Body of pancreas (tissue), 4 donors: ENCODE measurements at regions not wholly inside any gene's neighbourhood (a gene's known extent, or its start where the extent isn't known, plus 50 kb on each side); places are given as distances from the start of the nearest gene placed in this dataset.

Source experiments
- ATAC-seq: fragments of 150-250 bp; one replicate; pipeline ENCODE4 v1.9.1; 2016
- DNase-seq, 4 donors: peaks; one replicate each; pipeline ENCODE4 v3.0.0-alpha.2; 2019
- H3K27ac ChIP-seq, 4 donors: fragments of 200-600 bp; sonication (generic); 1 replicate in 3 of 4; 2 replicates in 1 of 4; pipeline versions ENCODE4 v1.5.1 to v1.6.1; 2016 to 2019; ENCODE audit warnings: mild to moderate bottlenecking in 1 of 4, mixed read lengths in 1 of 4, moderate library complexity in 1 of 4
- H3K27me3 ChIP-seq, 2 donors: fragments of 200-600 bp; sonication (generic); one replicate each; pipeline ENCODE4 v1.6.0; 2016; ENCODE audit warnings: mild to moderate bottlenecking in 1 of 2
- H3K36me3 ChIP-seq, 2 donors: fragments of 200-600 bp; sonication (generic); replicated peaks in 1 of 2; 2 replicates each; pipeline ENCODE4 v1.5.1; 2016; ENCODE audit warnings: low read depth in 2 of 2; ENCODE audit not compliant: insufficient read depth in 1 of 2
- H3K4me1 ChIP-seq: fragments of 200-600 bp; sonication (generic); one replicate; pipeline ENCODE4 v1.6.0; 2016
- H3K4me3 ChIP-seq, 2 donors: fragments of 200-600 bp; sonication (generic); 1 replicate in 1 of 2; 2 replicates in 1 of 2; pipeline ENCODE4 v1.5.1; 2016 to 2019
- H3K9me3 ChIP-seq, 3 donors: fragments of 200-600 bp; sonication (generic); 1 replicate in 2 of 3; 2 replicates in 1 of 3; pipeline ENCODE4 v1.5.1; 2016
- CTCF ChIP-seq, 7 experiments: fragments of 450-650 bp in 4 of 7; fragments of 200-600 bp in 3 of 7; sonication (generic) in 3 of 7; IDR thresholded peaks; one replicate each; pipeline ENCODE4 v1.5.1; 2016 to 2019; ENCODE audit warnings: antibody characterized with exemption in 7 of 7
- POLR2A ChIP-seq, 3 donors: fragments of 450-650 bp; IDR thresholded peaks; one replicate each; pipeline ENCODE4 v1.6.1; 2016; ENCODE audit warnings: antibody characterized with exemption in 3 of 3, mild to moderate bottlenecking in 2 of 3
- WGBS, 2 donors: methylation state at CpG; one replicate each; pipeline ENCODE4 v1.1.5; 2017; 5-methylcytosine and 5-hydroxymethylcytosine counted together
- intact Hi-C: fragments of 100-400 bp; cut with DNase I; formaldehyde crosslinking; loops from one replicate; pipeline ENCODE4 v1.15.1; 2023

GRCh38 chr3:10725067-10725466, 91.0 kb upstream of the SLC6A11 start:
- no peak for ATAC-seq
- Histone ChIP-seq H3K36me3 (no peaks in the 10 kb centered on the region), H3K4me3 (no peak overlapping the region), H3K27ac (no peak overlapping the region), H3K27me3 (no peaks in the 10 kb centered on the region), H3K4me1 (no peaks in the 10 kb centered on the region), H3K9me3 (no peaks in the 10 kb centered on the region)
- TF ChIP-seq POLR2A (IDR thresholded peaks at IDR 0.05), result no peak
- TF ChIP-seq CTCF (IDR thresholded peaks at IDR 0.05), result no peak
- WGBS, 2 donors, result 33 to 38% methylated on average over 1 of the region's 1 CpG
- intact Hi-C loops, result no loop called here
- no peak for DNase-seq

GRCh38 chr3:10725846-10726245, 90.2 kb upstream of the SLC6A11 start:
- WGBS, 2 donors, result 74 to 89% methylated on average over 5 of the region's 5 CpGs
- H3K27ac ChIP-seq, result no peak overlapping the region
- no peaks in the 10 kb centered on the region for H3K4me1 ChIP-seq
- ATAC-seq, result no peak
- no peaks in the 10 kb centered on the region for H3K27me3 ChIP-seq
- intact Hi-C loops, result no loop called here
- DNase-seq, result no peak
- no peaks in the 10 kb centered on the region for H3K36me3 ChIP-seq
- no peak overlapping the region for H3K4me3 ChIP-seq
- H3K9me3 ChIP-seq, result no peaks in the 10 kb centered on the region
- TF ChIP-seq POLR2A (IDR thresholded peaks at IDR 0.05), result no peak

DNA sequence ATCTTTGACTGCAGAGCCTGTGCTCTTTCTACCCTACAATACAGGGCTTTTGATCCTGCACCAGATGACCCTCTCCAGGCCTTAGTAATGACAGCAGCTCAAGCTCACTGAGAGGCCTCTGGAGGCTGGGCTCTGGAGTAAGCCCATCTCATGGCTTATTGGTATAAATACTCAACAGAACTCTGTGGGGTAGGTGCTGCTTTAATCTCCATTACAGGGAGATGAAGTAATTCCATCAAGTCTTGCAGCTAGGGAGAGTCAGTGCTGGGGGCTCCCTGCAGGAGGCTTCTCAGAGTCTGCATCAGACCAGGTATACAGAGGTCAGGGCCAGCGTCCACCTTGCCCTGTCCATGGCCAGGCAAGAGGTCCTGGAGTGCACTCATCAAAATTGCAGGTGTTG, 89.2 kb upstream of the SLC6A11 start:
- no peak for DNase-seq
- Histone ChIP-seq H3K4me3 (no peak overlapping the region), H3K27ac (no peak overlapping the region), H3K27me3 (no peaks in the 10 kb centered on the region), H3K9me3 (no peaks in the 10 kb centered on the region), H3K36me3 (no peaks in the 10 kb centered on the region), H3K4me1 (no peaks in the 10 kb centered on the region)
- ATAC-seq, result no peak
- 72 to 86% methylated on average over 1 of the region's 1 CpG for WGBS, 2 donors
- TF ChIP-seq CTCF (IDR thresholded peaks at IDR 0.05), result no peak
- no peak for TF ChIP-seq POLR2A (IDR thresholded peaks at IDR 0.05)
- intact Hi-C loops, result no loop called here

DNA sequence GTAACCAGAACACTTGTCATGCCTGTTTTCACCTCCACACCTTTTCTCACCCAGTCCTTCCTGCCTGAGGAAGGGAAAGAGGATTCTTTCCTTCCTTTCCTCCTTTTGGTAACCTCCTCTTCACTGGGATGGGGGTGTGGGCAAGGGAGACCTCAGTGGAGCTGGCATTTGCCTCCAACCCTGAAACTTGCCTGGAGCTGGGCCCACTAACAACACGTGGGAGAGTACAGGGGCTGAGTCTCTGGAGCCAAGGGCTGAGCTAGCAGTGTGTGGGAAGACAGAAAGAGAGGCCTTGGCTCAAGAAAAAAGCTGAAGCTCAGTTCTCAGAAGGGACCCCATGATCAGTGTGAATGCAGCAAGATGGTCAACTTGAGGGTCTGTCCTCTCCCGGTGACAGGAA, 86.6 kb upstream of the SLC6A11 start:
- TF ChIP-seq POLR2A (IDR thresholded peaks at IDR 0.05) (no peak), CTCF (IDR thresholded peaks at IDR 0.05) (no peak)
- H3K4me1 ChIP-seq, result no peaks in the 10 kb centered on the region
- DNase-seq (no peak), ATAC-seq (no peak)
- 53 to 54% methylated on average over 2 of the region's 2 CpGs for WGBS, 2 donors
- intact Hi-C loops, result no loop called here
- no peak overlapping the region for H3K27ac ChIP-seq
- no peaks in the 10 kb centered on the region for H3K36me3 ChIP-seq
- no peaks in the 10 kb centered on the region for H3K9me3 ChIP-seq
- H3K27me3 ChIP-seq, result no peaks in the 10 kb centered on the region
- no peak overlapping the region for H3K4me3 ChIP-seq

- DNase-seq (no peak), ATAC-seq (no peak)
- Histone ChIP-seq H3K27me3 (no peaks in the 10 kb centered on the region), H3K4me1 (no peaks in the 10 kb centered on the region), H3K27ac (no peak overlapping the region), H3K4me3 (no peak overlapping the region), H3K9me3 (no peaks in the 10 kb centered on the region), H3K36me3 (no peaks in the 10 kb centered on the region)
- TF ChIP-seq CTCF (IDR thresholded peaks at IDR 0.05) (no peak), POLR2A (IDR thresholded peaks at IDR 0.05) (no peak)
- intact Hi-C loops, result no loop called here
Measured at GRCh38 chr3:10732292-10732691, 83.7 kb upstream of the SLC6A11 start.
